Kidney capillary endothelial cell (primary cell): ENCODE measurements at regions not wholly inside any gene's neighbourhood (a gene's known extent, or its start where the extent isn't known, plus 50 kb on each side); places are given as distances from the start of the nearest gene placed in this dataset.
"Not testable (repeated sequence)": the region's sequence is repeated elsewhere in the genome, so short reads cannot be mapped to it uniquely, and the experiment has no call there.

ENCODE experiments used
- DNase-seq: peaks from one replicate; pipeline ENCODE4 v3.0.0-alpha.2; 2018; ENCODE audit warnings: low spot score

DNA sequence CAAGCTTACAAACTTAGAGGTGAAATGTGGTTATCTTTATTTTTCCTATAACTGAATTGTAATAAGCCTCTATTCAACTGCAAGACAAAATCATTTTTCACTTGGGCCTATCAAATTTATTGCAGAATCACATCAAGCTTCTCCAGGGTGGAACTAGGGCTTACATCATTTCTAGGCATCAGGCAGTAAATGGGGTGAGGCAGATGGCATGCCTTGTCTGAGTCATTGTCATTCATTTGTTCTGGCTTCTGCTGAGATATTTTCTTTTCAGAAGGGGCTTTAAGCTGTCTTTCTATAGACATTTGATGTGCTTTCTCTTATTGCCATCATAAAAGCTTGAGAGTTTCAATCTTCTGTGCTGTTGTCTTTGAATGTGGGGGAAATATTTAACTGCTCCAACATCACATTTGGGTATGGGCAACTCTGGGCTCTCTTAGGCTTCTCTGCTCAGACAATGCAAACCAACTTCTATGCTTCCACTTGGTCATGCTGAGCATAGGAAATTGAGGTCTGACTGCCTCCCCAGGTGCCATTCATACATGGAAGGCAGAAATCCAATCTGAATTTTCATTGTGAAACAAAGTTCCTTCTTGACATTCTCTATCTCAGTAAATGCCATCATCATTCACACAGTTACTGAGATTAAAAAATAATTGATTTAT, 225.8 kb upstream of the GIMD1 start:
- DNase-seq = no peak

- no peak for DNase-seq
Measured at GRCh38 chr4:106588891-106589290, 220.3 kb upstream of the GIMD1 start.

GRCh38 chr4:106587558-106587957, 219.0 kb upstream of the GIMD1 start:
- peak; percentile 40 for DNase-seq

- no peak for DNase-seq
Measured at GRCh38 chr4:106585915-106586349, 217.4 kb upstream of the GIMD1 start.

DNA sequence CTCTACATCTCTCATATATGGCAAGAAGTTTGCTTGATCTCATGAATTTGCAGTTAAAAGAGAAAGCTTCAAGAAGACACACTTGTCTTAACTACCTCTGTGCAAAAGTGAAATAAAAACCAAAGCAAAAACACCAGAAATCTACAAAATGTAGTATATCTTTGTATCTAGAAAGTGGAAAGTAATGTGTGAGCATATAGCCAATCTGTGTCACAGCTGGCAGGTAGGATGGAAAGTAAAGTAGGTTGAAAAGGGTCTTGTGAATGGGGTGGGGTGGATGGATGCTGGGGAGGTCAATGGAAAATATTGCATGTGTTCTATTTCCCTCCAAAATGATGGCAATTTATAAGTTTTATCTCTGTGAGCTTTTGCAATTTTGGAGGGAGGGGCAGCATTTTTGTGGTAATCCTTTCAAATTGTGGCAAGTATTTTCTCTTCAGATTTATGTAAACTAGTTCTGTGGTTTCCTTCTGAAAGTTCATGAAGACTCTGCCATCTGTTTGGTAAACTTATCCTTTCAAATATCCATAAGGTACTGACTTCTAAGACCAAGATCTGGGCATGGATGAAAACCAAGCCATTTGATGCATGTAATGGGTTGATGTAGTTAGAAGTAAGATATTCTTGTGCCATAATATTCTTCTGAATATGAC, 215.9 kb upstream of the GIMD1 start:
- DNase-seq = no peak

GRCh38 chr4:106583567-106583966, 215.0 kb upstream of the GIMD1 start:
- DNase-seq = peak; percentile 96

DNA sequence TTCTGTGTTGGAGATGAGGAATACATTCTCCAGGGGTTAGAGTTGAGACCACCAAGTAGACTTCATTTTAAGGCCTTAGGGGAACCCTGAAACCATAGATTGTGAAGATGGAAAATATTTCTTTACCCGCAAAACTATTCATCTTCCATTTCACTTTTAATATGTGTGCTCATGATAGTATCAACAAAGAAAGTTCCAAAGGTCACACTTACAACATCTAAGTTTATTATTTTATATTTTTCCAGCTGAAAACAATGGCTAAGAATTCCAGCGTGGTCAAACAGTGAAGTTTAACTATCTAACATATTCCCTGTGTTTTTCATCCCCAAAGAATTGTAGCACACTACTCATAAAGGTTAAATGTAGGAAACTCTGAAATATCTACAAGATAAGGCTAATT, 214.5 kb upstream of the GIMD1 start:
- DNase-seq = no peak

DNA sequence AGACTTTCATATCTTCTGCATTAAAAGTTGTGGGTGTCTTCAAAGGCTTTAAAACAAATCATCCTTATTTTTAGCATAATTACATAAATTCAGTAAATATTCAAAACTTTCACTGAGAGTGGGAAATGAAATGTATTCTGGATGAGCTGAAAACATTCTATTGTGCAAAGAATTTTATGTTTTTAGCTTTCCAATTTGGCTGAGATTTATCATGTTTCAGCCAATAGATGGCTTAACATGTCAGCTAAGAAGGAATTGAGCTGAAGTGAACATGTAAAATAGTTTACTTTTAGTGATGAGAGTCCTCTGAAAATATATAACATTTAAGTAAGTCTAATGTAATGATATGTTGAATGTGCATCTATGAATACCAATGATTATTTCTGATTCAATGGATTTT, 213.5 kb upstream of the GIMD1 start:
- DNase-seq = no peak

DNA sequence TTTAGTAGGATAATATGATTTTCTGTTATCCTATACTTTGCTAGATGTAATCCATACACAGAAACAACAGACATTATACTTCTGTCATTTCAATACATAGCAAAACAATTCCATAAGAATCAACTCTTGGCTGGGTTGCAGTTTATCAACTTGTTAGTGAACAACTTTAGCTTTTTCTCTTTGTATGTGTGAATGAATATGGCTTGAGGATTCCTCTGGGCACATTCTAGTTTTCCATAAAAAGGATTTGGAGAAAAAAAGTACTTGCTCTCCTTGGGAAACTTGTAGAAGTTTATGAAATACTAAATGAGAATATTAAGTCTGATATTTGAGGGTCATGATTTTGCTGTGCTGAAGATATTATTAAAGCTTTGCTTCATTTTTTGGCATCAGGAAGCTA, 210.7 kb upstream of the GIMD1 start:
- no peak for DNase-seq

DNA sequence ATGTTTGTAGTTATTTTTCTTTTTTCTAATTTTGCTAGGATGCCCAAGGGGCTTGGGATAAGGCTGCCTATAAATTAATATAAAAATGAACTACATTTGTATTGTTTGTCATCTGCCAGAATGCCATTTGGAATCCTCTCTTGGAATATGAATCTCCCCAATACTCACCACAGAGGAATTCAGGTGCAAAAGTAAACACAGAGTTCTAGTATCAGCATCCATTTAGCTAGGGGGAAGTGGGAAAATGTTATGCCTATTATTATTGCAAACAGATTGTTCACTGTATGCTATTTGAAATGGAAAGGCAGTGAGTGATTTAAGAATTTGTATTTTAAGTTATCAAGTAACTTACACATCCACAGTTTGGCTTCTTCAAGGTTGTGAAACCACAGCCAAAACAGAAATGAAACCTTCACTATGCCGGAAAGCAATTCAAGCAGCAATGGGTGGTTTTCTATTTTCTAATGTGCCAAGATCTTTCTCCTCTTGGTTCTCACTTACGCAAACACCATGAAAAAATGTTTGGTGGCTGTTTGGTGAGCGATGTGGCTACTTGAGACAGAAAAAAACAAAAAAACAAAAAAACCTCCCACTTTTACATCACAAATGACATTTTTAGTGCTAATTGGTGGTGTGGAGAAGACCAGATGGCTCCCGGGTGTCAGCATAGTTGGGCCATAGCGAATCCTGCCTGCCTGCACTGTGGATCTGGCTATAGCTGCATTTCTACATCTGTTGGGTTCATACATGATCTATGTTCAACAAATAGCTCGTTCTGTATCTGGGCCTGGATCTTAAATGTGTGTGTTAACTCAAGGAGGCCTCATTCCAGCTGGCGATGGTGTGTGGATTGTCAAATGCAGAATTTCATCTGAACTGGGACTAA, 200.8 kb upstream of the GIMD1 start:
- no peak for DNase-seq

GRCh38 chr4:106565727-106566126, 197.1 kb upstream of the GIMD1 start:
- DNase-seq = no peak

DNA sequence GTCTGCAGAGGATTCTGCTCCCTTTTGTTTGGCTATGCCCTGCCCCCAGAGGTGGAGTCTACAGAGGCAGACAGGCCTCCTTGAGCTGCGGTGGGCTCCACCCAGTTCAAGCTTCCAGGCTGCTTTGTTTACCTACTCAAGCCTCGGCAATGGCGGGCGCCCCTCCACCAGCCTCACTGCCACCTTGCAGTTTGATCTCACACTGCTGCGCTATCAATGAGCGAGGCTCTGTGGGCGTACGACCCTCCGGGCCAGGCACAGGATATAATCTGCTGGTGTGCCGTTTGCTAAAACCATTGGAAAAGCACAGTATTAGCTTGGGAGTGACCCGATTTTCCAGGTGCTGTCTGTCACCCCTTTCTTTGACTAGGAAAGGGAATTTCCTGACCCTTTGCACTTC, 195.1 kb upstream of the GIMD1 start:
- DNase-seq = not testable (repeated sequence)

GRCh38 chr4:106551724-106552123, 183.1 kb upstream of the GIMD1 start:
- no peak for DNase-seq

- no peak for DNase-seq
Measured at GRCh38 chr4:106548446-106549044, 180.0 kb upstream of the GIMD1 start.

DNA sequence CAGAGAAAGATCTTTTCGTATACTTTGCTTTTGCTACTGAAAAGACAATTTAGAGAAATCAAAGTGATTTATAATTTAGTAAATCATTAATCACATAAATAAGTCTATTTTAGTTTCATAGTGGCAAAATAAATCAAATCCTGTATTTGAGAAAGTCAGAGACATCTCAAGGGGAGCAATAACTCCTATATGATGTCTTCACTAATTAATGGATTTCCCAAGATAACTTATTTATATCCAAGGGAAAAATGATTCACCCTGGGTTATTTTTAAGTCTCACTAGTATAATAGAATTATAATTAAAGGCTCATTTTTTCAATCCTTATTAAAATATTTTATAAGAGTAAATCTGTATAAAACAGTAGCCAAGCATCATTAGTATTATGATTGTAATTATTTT, 177.8 kb upstream of the GIMD1 start:
- DNase-seq = no peak

- DNase-seq = not testable (repeated sequence)
Measured at GRCh38 chr4:106542609-106543008, 174.0 kb upstream of the GIMD1 start.

GRCh38 chr4:106541253-106541652, 172.7 kb upstream of the GIMD1 start:
- no peak for DNase-seq

GRCh38 chr4:106530821-106531220, 162.2 kb upstream of the GIMD1 start:
- DNase-seq = no peak

- DNase-seq = no peak
Measured at GRCh38 chr4:106530024-106530361, 161.4 kb upstream of the GIMD1 start.

GRCh38 chr4:106529348-106530023, 160.9 kb upstream of the GIMD1 start:
- DNase-seq = peak; percentile 79

- DNase-seq = no peak
Measured at GRCh38 chr4:106527316-106527715, 158.7 kb upstream of the GIMD1 start.

DNA sequence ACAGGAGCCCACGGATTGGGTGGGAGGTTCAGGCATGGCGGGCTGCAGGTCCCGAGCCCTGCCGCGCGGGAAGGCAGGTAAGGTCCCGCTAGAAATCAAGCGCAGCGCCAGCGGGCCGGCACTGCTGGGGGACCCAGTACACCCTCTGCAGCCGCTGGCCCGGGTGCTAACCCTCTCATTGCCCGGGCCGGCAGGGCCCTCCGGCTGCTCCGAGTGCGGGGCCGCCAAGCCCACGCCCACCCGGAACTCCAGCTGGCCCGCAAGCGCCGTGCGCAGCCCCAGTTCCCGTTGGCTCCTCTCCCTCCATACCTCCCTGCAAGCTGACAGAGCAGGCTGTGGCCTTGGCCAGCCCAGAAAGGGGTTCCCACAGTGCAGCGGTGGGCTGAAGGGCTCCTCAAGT, 156.8 kb upstream of the GIMD1 start:
- DNase-seq = not testable (repeated sequence)
